HG03442 (cell line): ENCODE measurements at regions not wholly inside any gene's neighbourhood (a gene's known extent, or its start where the extent isn't known, plus 50 kb on each side); places are given as distances from the start of the nearest gene placed in this dataset.
"Not testable (repeated sequence)": the region's sequence is repeated elsewhere in the genome, so short reads cannot be mapped to it uniquely, and the experiment has no call there.

Experiments
- ATAC-seq: cut with Tn5 transposase; IDR thresholded peaks from one replicate; pipeline ENCODE4 v1.9.1; 2021; ENCODE audit warnings: mild to moderate bottlenecking, moderate library complexity; ENCODE audit not compliant: unreplicated experiment

- no peak for ATAC-seq
These were observed 93.4 kb upstream of the PARD3 start for GRCh38 chr10:34908481-34908880.

GRCh38 chr10:34907743-34908430 is 92.8 kb upstream of the PARD3 start:
- ATAC-seq, result no peak

GRCh38 chr10:34906067-34906965 is 91.2 kb upstream of the PARD3 start:
- no peak for ATAC-seq

- no peak for ATAC-seq
These were observed 90.3 kb upstream of the PARD3 start for GRCh38 chr10:34905200-34905927.

GRCh38 chr10:34904191-34904590 is 89.1 kb upstream of the PARD3 start:
- ATAC-seq, result no peak

GRCh38 chr10:34899161-34899560 is 84.1 kb upstream of the PARD3 start:
- ATAC-seq, result no peak

GRCh38 chr10:34895977-34896376 is 80.9 kb upstream of the PARD3 start:
- ATAC-seq, result no peak

- not testable (repeated sequence) for ATAC-seq
These were observed 80.0 kb upstream of the PARD3 start for GRCh38 chr10:34895046-34895445.

GRCh38 chr10:34892521-34892920 is 77.4 kb upstream of the PARD3 start:
- ATAC-seq, result not testable (repeated sequence)

- ATAC-seq, result no peak
These were observed 75.8 kb upstream of the PARD3 start for GRCh38 chr10:34890939-34891338.

- ATAC-seq, result no peak
These were observed 74.1 kb upstream of the PARD3 start for GRCh38 chr10:34889004-34889869.

GRCh38 chr10:34886906-34887642 is 72.0 kb upstream of the PARD3 start:
- ATAC-seq, result no peak

- no peak for ATAC-seq
These were observed 70.8 kb upstream of the PARD3 start for GRCh38 chr10:34885898-34886297.

GRCh38 chr10:34885011-34885410 is 69.9 kb upstream of the PARD3 start:
- no peak for ATAC-seq

- ATAC-seq, result no peak
These were observed 69.3 kb upstream of the PARD3 start for GRCh38 chr10:34884272-34884952.

- ATAC-seq, result no peak
These were observed 65.7 kb upstream of the PARD3 start for GRCh38 chr10:34880817-34881216.

GRCh38 chr10:34878651-34879050 is 63.6 kb upstream of the PARD3 start:
- ATAC-seq, result not testable (repeated sequence)

- no peak for ATAC-seq
These were observed 60.0 kb upstream of the PARD3 start for GRCh38 chr10:34875061-34875460.

GRCh38 chr10:34872820-34873219 is 57.7 kb upstream of the PARD3 start:
- no peak for ATAC-seq
